Muscle of leg (tissue), 3 donors: ENCODE measurements at regions not wholly inside any gene's neighbourhood (a gene's known extent, or its start where the extent isn't known, plus 50 kb on each side); places are given as distances from the start of the nearest gene placed in this dataset.
"Not testable (repeated sequence)": the region's sequence is repeated elsewhere in the genome, so short reads cannot be mapped to it uniquely, and the experiment has no call there.

Source experiments
- DNase-seq: peaks from one replicate; pipeline ENCODE4 v3.0.0; 2013
- H3K27ac ChIP-seq: one replicate; pipeline ENCODE4 v1.5.1; 2013; ENCODE audit warnings: mild to moderate bottlenecking, low read length, control low read depth
- H3K27me3 ChIP-seq: one replicate; pipeline ENCODE4 v1.6.1; 2013; ENCODE audit warnings: low read length; ENCODE audit not compliant: control insufficient read depth, insufficient read depth
- H3K36me3 ChIP-seq: one replicate; pipeline ENCODE4 v1.6.1; 2013; ENCODE audit warnings: low read length; ENCODE audit not compliant: control insufficient read depth, insufficient read depth
- H3K4me1 ChIP-seq: one replicate; pipeline ENCODE4 v1.6.1; 2013; ENCODE audit warnings: low read length; ENCODE audit not compliant: control insufficient read depth, insufficient read depth
- H3K4me3 ChIP-seq: one replicate; pipeline ENCODE4 v1.5.1; 2013; ENCODE audit warnings: low read length, control low read depth
- H3K9me3 ChIP-seq: replicated peaks from 2 replicates; pipeline ENCODE4 v1.6.1; 2013; ENCODE audit warnings: low read depth, low read length; ENCODE audit not compliant: control insufficient read depth
- WGBS: methylation state at CpG from one replicate; pipeline ENCODE4 v1.1.5; 2013; ENCODE audit warnings: missing lambda C conversion rate; ENCODE audit not compliant: insufficient coverage; 5-methylcytosine and 5-hydroxymethylcytosine counted together

DNA sequence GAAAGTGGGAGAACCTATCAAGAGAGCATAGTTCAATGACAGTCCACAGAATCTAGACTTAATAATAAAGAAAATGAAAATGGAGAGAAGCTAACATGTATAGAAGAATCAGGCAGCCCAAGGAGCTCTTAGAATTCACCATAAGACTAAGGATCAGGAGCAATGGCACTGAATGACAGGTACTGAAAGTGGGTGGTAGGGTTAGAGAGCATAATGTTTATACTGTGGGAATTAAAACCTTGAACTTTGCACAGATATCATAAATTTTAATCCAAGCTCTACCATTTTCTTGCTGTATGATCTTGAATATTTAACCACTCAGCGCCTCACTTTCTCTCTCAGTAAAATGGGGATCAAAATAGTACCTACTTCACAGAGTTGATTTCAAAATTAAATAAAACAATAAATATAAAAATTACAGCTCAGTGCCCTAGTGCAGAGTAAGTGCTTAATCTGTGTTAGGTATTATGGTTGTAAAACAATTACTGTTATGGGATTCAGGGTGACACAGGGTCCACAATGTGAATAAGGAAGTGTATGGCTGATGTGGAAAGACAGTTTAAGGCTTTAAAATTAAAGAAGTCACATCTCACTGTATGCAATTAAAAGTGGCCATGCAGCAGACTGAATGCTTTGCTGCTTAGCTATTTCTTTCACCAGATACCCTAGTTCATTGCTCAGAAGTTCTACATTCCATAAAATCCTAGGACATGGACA lies 319.8 kb downstream of the HINT1 start:
- Histone ChIP-seq H3K4me3 (no peak overlapping the region), H3K27ac (no peak overlapping the region), H3K36me3 (no peaks in the 10 kb centered on the region), H3K9me3 (no peaks in the 10 kb centered on the region), H3K27me3 (no peaks in the 10 kb centered on the region), H3K4me1 (no peaks in the 10 kb centered on the region)
- no peak for DNase-seq
- WGBS = no CpG with 5 or more reads among the region's 1 CpG

GRCh38 chr5:130836729-130837649 lies 328.1 kb downstream of the HINT1 start:
- no CpG with 5 or more reads among the region's 6 CpGs for WGBS
- no peak overlapping the region for H3K27ac ChIP-seq

DNA sequence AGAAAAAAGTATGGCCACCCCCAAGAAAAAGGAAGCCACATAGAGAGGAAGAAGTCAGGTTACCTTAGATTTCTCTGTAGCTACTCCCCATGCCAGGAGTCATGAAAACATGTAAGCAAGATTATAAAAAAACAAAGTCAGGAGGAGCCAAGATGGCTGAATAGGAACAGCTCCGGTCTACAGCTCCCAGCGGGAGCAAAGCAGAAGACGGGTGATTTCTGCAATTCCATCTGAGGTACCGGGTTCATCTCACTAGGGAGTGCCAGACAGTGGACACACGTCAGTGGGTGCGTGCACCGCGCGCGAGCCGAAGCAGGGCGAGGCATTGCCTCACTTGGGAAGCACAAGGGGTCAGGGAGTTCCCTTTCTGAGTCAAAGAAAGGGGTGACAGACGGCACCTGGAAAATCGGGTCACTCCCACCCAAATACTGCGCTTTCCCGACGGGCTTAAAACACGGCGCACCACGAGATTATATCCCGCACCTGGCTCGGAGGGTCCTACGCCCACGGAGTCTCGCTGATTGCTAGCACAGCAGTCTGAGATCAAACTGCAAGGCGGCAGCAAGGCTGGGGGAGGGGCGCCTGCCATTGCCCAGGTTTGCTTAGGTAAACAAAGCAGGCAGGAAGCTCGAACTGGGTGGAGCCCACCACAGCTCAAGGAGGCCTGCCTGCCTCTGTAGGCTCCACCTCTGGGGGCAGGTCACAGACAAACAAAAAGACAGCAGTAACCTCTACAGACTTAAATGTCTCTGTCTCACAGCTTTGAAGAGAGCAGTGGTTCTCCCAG lies 347.3 kb downstream of the HINT1 start:
- H3K36me3 ChIP-seq, H3K9me3 ChIP-seq, H3K27me3 ChIP-seq, H3K27ac ChIP-seq, H3K4me1 ChIP-seq, DNase-seq, H3K4me3 ChIP-seq: not testable (repeated sequence)
- 97% methylated on average over 14 of the region's 28 CpGs for WGBS

More at GRCh38 chr5:130836729-130837649, 328.1 kb downstream of the HINT1 start:
- DNase-seq = peak; percentile 17
- Histone ChIP-seq H3K4me3 (no peak overlapping the region), H3K27me3 (no peaks in the 10 kb centered on the region), H3K36me3 (no peaks in the 10 kb centered on the region), H3K4me1 (no peaks in the 10 kb centered on the region), H3K9me3 (no peaks in the 10 kb centered on the region)

- no peaks in the 10 kb centered on the region for H3K36me3 ChIP-seq
- H3K27ac ChIP-seq = no peak overlapping the region
- no peak for DNase-seq
- H3K9me3 ChIP-seq = no peaks in the 10 kb centered on the region
- H3K4me3 ChIP-seq = no peak overlapping the region
- H3K27me3 ChIP-seq = no peaks in the 10 kb centered on the region
- H3K4me1 ChIP-seq = no peaks in the 10 kb centered on the region
Observed at GRCh38 chr5:130815246-130815645, 349.8 kb downstream of the HINT1 start.

- no peak for DNase-seq
- H3K36me3 ChIP-seq = no peaks in the 10 kb centered on the region
- H3K9me3 ChIP-seq = no peaks in the 10 kb centered on the region
- H3K27ac ChIP-seq = no peak overlapping the region
- no peaks in the 10 kb centered on the region for H3K4me1 ChIP-seq
- no peaks in the 10 kb centered on the region for H3K27me3 ChIP-seq
- H3K4me3 ChIP-seq = no peak overlapping the region
- no CpG with 5 or more reads among the region's 4 CpGs for WGBS
Observed at GRCh38 chr5:130808691-130809090, 356.4 kb downstream of the HINT1 start.

- no peaks in the 10 kb centered on the region for H3K4me1 ChIP-seq
- H3K27me3 ChIP-seq = no peaks in the 10 kb centered on the region
- H3K27ac ChIP-seq = no peak overlapping the region
- H3K9me3 ChIP-seq = no peaks in the 10 kb centered on the region
- no peak overlapping the region for H3K4me3 ChIP-seq
- H3K36me3 ChIP-seq = no peaks in the 10 kb centered on the region
- 58% methylated on average over 2 of the region's 2 CpGs for WGBS
- DNase-seq = no peak
Observed at GRCh38 chr5:130805648-130806047, 359.4 kb downstream of the HINT1 start.

DNA sequence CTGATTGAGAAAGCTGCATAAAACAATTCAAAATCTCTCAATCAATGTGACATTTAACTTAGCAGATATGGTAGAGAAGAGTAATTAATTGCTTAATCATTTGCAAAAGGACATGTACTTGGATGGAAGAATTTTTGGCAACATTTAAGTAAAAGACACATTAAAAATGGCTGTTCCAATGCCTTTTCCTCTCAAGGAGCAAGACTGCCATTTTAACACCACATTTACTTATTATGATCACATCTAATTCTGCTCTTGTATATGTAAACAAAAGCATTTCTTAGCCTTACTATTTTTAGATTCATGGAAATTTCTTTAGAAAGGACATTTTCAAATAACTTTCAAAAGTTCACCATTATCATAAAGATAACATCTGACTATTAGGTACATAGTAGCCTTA lies 360.0 kb downstream of the HINT1 start:
- Histone ChIP-seq H3K4me1 (no peaks in the 10 kb centered on the region), H3K36me3 (no peaks in the 10 kb centered on the region), H3K4me3 (no peak overlapping the region), H3K27me3 (no peaks in the 10 kb centered on the region), H3K9me3 (no peaks in the 10 kb centered on the region), H3K27ac (no peak overlapping the region)
- no peak for DNase-seq

- H3K27me3 ChIP-seq = no peaks in the 10 kb centered on the region
- H3K36me3 ChIP-seq = no peaks in the 10 kb centered on the region
- no peak for DNase-seq
- H3K4me1 ChIP-seq = no peaks in the 10 kb centered on the region
- WGBS = 88% methylated on average over 2 of the region's 2 CpGs
- H3K27ac ChIP-seq = no peak overlapping the region
- H3K9me3 ChIP-seq = no peaks in the 10 kb centered on the region
- H3K4me3 ChIP-seq = no peak overlapping the region
Observed at GRCh38 chr5:130801963-130802362, 363.1 kb downstream of the HINT1 start.

DNA sequence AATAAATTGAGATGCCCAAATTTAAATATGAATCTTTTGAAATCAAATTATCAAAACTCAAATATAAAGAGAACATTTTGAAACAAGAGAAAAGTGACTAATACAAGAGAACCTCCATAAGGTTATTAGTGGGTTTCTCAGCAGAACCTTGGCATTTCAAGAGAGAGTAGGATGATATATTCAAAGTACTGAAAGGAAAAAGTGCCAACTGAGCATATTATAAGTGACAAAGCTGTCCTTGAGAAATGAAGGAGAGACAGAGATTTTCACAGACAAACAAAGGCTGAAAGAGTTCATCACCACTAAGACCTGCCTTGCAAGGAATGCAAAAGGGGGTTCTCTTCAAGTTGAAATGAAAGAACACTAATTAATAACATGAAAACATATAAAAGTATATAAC lies 366.0 kb downstream of the HINT1 start:
- H3K27me3 ChIP-seq = no peaks in the 10 kb centered on the region
- no peak overlapping the region for H3K27ac ChIP-seq
- no peak overlapping the region for H3K4me3 ChIP-seq
- no peaks in the 10 kb centered on the region for H3K9me3 ChIP-seq
- no peak for DNase-seq
- H3K4me1 ChIP-seq = no peaks in the 10 kb centered on the region
- H3K36me3 ChIP-seq = no peaks in the 10 kb centered on the region

DNA sequence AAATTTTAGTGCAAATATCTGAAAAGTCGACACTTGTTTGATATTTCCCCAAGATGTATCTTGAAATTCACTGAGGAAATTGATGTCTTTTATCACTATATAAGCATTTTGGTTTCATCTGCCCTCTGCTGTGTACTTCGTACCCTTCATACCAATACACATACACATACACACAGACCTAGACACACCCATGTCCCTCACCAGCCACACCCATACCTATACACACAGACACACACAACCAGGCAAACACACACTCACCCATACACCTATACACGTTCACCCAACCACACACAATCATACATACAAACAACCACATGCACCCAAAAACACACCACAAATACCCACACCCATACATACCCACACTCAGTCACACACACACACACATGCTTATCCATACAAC lies 367.8 kb downstream of the HINT1 start:
- H3K9me3 ChIP-seq = no peaks in the 10 kb centered on the region
- DNase-seq = no peak
- no peaks in the 10 kb centered on the region for H3K36me3 ChIP-seq
- H3K27ac ChIP-seq = no peak overlapping the region
- H3K4me3 ChIP-seq = no peak overlapping the region
- H3K4me1 ChIP-seq = no peaks in the 10 kb centered on the region
- 33% methylated on average over 2 of the region's 3 CpGs for WGBS
- H3K27me3 ChIP-seq = no peaks in the 10 kb centered on the region
